NT2/D1 (cell line): ENCODE measurements at regions not wholly inside any gene's neighbourhood (a gene's known extent, or its start where the extent isn't known, plus 50 kb on each side); places are given as distances from the start of the nearest gene placed in this dataset.

Source experiments
- SUZ12 ChIP-seq: IDR thresholded peaks from 2 replicates; pipeline ENCODE4 v1.6.1; 2011; ENCODE audit not compliant: insufficient read length, insufficient read depth; ENCODE audit errors: extremely low read depth
- YY1 ChIP-seq: IDR thresholded peaks from 2 replicates; pipeline ENCODE4 v1.6.1; 2011; ENCODE audit not compliant: insufficient read length, insufficient read depth

DNA sequence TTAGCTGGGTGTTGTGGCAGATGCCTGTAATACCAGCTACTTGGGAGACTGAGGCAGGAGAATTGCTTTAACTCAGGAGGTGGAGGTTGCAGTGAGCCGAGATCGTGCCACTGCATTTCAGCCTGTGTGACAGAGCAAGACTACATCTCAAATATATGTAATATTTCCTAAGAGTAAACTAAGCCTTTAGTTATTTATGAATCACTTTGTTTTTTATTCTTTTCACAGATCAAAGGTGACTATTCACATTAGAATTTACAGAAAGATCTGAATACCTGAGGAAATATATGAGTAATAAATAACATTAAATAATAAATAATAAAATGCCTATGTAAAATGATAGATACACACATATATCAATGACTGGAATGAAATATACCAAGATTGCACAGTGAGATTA is 630.8 kb upstream of the IMPG1 start:
- TF ChIP-seq YY1 (no peak), SUZ12 (no peak)
